ENCODE measurements at regions not wholly inside any gene's neighbourhood (a gene's known extent, or its start where the extent isn't known, plus 50 kb on each side); places are given as distances from the start of the nearest gene placed in this dataset.
A peak's percentile ranks its signal among the peaks of the same experiment; 100 is the strongest.

- DNase-seq (ENCODE audit: low spot score) (no peak), FAIRE-seq (no peak)
Observed at GRCh38 chr12:77723308-77723707, 107.4 kb upstream of the NAV3 start.

- no peak for FAIRE-seq
- DNase-seq (ENCODE audit: low spot score) = no peak
Observed at GRCh38 chr12:77722536-77722935, 108.2 kb upstream of the NAV3 start.

GRCh38 chr12:77720258-77720657, 110.4 kb upstream of the NAV3 start:
- DNase-seq (ENCODE audit: low spot score) (no peak), FAIRE-seq (no peak)

DNA sequence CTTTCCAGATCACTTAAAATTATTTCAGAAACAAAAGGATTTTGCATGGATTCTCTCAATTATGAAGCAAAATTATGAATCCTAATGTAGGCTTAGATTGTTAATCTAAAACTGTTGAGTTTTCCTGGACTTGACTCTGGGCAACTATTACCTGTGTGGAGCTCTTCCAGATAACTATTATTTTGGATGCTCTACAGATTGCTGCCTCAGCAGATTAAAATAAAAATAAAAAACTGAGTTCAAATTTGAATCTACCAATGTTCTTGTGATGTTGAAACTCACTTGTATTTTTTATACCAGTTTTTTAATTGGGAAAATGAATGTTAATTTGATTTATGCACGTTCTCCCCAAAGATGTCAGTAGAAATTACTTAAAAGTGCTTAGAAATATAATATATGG, 120.5 kb upstream of the NAV3 start:
- FAIRE-seq (no peak), DNase-seq (ENCODE audit: low spot score) (no peak)

- FAIRE-seq = no peak
- DNase-seq (ENCODE audit: low spot score) = no peak
Observed at GRCh38 chr12:77697126-77697525, 133.6 kb upstream of the NAV3 start.

DNA sequence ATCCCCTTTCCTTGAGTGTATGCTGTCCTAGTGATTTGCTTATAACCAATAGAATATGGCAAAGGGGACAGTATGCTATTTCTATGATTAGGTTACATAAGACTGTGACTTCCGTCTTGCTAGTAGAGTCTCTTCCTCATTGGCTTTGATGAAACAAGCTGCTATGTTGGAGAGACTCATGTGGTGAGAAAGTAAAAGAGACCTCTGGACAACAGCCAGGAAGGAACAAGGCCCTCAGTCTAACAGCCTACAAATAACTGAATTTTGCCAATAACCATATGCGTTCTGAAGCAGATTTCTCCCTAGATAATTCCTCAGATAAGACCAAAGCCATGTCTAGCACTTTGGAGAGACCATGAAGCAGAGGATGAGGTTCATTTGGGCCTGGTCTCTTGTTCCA, 134.5 kb upstream of the NAV3 start:
- FAIRE-seq (no peak), DNase-seq (ENCODE audit: low spot score) (no peak)

DNA sequence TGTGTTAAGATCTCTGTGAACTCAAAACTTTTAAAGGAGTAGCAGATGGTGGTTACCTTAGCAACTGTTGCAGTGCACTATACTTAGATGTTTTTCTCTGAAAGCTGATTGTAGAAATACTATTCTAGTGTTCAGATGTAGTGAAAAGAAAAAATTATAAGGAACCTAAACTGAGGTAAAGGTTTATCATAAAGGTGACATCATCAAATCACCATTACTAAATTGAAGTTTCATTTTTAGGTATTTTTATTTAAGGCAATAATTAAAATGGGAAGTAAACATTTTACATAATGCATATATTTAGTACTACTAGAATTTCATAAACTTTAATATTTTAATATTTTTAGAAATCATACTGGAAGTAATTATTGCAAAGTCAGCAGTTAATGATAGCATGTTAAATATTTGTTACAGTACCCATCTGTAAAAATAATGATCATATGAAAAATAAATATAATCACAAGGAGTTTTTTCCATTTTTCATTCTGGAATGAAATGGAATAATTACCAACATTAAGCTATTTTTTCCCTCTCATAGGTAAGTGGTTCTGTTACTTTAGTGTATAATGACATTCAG, 141.1 kb upstream of the NAV3 start:
- DNase-seq (ENCODE audit: low spot score) (no peak), FAIRE-seq (no peak)

GRCh38 chr12:77687321-77687720, 143.4 kb upstream of the NAV3 start:
- no peak for FAIRE-seq

DNA sequence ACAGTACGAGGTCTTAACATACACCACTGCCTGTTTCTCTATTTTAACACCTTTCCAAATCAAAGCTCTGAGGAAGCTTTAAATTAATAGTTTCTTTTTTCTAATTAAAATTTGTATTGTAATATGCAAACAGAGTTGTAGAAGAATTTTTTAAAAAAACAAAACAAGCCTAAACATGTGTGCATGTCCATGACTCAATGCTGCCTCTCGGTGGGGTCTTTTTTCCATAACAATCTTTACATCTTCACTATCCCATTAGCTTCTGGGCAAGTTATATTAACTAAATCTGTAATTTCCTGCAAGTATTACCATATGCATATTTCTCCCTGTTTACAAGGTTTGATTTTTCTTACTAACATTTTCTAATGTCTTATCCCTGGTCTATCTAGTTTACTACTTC, 143.9 kb upstream of the NAV3 start:
- DNase-seq (ENCODE audit: low spot score) (no peak), FAIRE-seq (no peak)

More at GRCh38 chr12:77687321-77687720, 143.4 kb upstream of the NAV3 start:
- no peak for DNase-seq (ENCODE audit: low spot score)

DNA sequence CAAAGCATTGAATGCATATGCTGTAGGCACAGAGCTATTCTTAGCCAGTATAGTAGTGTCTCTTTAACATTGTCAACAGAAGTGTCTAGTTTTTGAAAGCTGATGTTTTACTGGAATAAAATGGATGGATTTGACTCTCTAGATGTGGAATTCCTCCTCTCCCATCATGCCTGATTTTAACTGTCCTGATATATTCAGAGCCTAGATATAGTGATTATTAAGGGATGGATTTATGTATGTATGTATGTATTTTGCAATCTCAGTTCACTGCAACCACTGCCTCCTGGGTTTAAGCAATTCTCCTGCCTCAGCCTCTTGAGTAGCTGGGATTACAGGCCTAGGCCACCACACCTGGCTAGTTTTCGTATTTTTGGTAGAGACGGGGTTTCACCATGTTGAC, 144.8 kb upstream of the NAV3 start:
- FAIRE-seq = no peak
- no peak for DNase-seq (ENCODE audit: low spot score)

- DNase-seq (ENCODE audit: low spot score) (peak; percentile 23), FAIRE-seq (no peak)
Observed at GRCh38 chr12:77685112-77685511, 145.6 kb upstream of the NAV3 start.

GRCh38 chr12:77682488-77682887, 148.2 kb upstream of the NAV3 start:
- FAIRE-seq (no peak), DNase-seq (ENCODE audit: low spot score) (no peak)

DNA sequence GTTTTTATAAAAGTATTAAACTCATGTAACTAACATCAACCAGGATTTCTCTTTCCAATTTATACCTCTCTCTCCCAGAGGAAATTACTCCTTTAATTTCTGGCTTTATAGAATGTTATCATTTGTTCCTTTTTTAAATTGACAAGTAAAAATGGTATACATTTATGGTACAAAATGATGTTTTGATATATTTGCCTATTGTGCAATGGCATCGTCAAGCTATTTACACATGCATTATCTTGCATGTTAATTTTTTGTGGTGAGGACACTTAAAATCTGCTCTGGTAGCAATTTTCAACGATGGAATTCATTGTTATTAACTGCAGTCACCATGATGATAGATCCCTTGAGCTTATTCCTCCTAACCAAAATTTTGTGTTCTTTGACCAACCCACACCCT, 149.0 kb upstream of the NAV3 start:
- no peak for DNase-seq (ENCODE audit: low spot score)
- FAIRE-seq = no peak

- DNase-seq (ENCODE audit: low spot score) = no peak
Observed at GRCh38 chr12:77679686-77680085, 151.0 kb upstream of the NAV3 start.

DNA sequence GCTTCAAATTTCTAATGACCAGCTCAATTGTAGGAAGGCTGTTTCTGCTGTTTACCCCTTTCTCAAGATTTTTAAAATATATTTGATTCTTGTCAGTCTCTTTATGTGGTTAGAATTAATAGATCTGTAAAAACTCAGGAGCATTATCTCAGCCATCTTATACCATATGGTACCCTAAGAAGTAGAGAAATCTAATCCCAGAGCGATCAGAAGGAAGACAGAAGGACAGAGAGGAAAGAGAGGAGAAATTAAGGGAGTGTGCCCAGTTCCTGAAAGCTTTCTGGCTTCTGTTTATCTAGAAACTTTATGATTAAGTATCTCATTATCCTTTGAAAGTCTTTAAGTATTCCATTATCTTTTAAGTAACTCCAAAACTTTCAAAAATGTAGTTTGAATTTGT, 152.1 kb upstream of the NAV3 start:
- DNase-seq (ENCODE audit: low spot score) (no peak), FAIRE-seq (no peak)

More at GRCh38 chr12:77679686-77680085, 151.0 kb upstream of the NAV3 start:
- no peak for FAIRE-seq

DNA sequence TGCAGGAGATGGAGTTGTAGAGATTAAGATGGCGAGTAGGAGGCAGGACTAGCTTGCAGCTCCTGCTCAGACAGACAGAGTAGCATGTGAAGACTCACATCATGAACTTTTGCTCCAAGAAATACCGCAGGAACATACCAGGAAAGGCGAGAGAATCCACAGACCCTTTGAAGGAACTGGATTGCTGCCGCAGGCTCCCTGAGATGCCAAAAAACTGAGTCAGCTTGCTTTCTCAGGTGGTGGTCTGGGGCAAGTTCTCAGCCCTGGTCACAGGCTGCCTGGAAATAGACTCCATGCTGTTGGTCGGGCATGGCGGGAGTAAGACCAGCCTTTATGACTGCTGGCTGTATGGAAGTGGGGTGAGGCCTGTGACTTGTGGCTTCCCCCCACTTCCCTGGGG, 163.6 kb upstream of the NAV3 start:
- FAIRE-seq = no peak
- no peak for DNase-seq (ENCODE audit: low spot score)

DNA sequence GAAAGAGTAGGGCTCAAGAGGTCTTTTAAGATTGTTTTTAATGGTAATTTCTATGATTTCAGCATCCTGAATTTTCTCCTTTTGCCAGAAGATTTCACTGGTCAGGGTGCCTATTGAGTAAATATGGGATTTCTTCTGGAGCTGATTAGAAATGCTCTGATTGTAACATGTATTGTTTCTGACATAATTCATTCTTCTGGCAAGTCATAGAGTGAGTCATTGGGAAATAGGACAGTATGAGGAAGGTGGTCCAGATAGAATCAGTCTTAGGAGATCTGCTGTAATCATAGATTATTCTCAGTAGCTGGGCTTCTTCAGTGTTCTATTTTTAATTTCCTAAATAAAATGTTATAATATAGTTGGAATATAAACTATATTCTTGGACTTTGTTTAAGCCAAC, 182.0 kb upstream of the NAV3 start:
- FAIRE-seq = no peak

GRCh38 chr12:77645966-77646598, 184.6 kb upstream of the NAV3 start:
- no peak for DNase-seq (ENCODE audit: low spot score)

More for the DNA sequence above, 182.0 kb upstream of the NAV3 start:
- no peak for DNase-seq (ENCODE audit: low spot score)

GRCh38 chr12:77644915-77645605, 185.6 kb upstream of the NAV3 start:
- no peak for FAIRE-seq
- DNase-seq (ENCODE audit: low spot score) = no peak

More at GRCh38 chr12:77645966-77646598, 184.6 kb upstream of the NAV3 start:
- no peak for FAIRE-seq

- DNase-seq (ENCODE audit: low spot score) (no peak), FAIRE-seq (no peak)
Observed at GRCh38 chr12:77642246-77642645, 188.4 kb upstream of the NAV3 start.

- DNase-seq (ENCODE audit: low spot score) (no peak), FAIRE-seq (no peak)
Observed at GRCh38 chr12:77640356-77640755, 190.3 kb upstream of the NAV3 start.

DNA sequence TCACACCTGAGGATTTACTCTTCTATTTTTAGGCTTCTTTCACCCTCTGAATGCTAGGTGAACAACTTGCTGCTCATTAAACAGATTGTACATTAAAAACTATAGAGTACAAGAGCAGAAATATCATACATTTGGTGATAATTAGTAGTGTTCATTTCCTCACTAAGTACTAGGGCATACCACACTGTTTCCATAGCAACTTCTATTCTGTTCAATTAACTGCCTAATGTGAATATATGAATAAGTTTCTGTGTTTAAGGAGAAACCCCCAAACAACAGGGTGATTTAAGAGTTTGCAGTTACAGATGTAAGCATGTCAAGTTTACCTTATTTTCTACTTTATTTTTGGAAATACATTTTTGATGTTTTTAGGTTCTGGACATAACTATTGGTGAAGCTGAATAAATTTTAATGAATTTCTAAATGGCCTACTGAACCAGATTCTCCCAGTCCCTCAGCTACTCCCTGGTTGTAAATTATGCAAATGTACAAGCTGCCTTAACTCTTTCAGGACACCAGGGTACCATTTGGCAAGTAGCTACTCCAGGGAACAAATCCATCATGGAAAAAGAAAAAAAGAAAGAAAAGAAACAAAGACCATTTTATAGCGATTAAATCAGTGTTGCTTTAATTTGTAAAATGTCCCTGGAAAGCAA, 199.8 kb upstream of the NAV3 start:
- no peak for DNase-seq (ENCODE audit: low spot score)
- FAIRE-seq = no peak
